Embryonic facial prominence (tissue), 1 donor: ENCODE measurements at regions not wholly inside any gene's neighbourhood (a gene's known extent, or its start where the extent isn't known, plus 50 kb on each side); places are given as distances from the start of the nearest gene placed in this dataset.
"Not testable (repeated sequence)": the region's sequence is repeated elsewhere in the genome, so short reads cannot be mapped to it uniquely, and the experiment has no call there.

Experiments used
- DNase-seq: peaks from one replicate; pipeline ENCODE4 v3.0.0-alpha.2; 2016; ENCODE audit errors: extremely low spot score

DNA sequence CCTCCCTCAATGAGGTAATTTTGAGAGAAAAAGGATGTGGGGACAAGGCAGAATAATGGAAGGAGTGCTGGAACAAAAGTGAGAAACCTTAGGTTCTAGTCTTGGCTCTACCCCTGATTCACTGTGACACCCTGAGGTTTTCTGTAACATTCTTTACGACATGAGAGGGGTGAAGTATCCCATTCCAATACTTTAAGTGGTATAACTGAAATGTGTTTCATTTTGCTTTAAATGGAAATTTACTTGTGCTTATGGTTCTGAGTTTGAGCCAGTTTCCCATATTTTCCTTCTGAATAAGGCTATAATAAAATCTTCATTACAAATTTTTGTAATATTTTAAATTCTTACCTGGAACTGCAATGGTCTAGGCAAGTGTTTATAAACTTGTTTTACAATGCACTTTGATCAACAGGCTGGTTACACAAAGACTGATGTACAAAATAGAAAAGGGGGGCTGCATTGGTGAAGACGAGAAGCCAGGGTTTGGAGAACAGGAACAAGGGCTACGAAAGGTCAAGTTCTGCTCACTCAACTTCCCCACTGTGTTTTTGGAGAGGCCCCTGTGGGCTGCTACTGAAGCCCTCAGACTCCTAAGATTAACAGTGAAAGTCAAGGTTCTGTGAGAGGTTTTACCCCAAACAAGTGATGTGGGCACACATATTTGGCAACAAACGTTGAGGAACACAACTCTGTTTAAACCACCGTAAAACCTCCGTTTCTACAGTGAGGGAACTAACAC, 171.9 kb upstream of the ELL2 start:
- no peak for DNase-seq

DNA sequence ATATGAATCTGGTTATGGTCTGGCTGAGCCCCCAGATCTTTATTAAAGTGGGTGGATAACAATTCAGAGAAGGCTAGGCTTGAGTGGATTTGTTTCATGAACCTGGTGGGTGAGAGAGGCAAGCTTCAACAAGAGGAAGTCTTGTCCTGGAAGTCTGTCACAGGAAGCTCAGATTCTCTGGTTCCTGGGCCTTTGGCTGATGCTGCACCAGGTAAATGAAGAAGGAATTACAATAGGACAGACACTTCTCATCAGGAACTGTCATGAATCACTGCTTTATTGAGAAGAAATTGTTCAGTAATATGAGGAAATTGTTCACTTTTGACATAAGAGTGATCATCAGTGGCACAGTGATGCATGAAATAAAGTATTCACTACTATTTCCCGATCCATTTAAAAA, 167.6 kb upstream of the ELL2 start:
- DNase-seq, result no peak

DNA sequence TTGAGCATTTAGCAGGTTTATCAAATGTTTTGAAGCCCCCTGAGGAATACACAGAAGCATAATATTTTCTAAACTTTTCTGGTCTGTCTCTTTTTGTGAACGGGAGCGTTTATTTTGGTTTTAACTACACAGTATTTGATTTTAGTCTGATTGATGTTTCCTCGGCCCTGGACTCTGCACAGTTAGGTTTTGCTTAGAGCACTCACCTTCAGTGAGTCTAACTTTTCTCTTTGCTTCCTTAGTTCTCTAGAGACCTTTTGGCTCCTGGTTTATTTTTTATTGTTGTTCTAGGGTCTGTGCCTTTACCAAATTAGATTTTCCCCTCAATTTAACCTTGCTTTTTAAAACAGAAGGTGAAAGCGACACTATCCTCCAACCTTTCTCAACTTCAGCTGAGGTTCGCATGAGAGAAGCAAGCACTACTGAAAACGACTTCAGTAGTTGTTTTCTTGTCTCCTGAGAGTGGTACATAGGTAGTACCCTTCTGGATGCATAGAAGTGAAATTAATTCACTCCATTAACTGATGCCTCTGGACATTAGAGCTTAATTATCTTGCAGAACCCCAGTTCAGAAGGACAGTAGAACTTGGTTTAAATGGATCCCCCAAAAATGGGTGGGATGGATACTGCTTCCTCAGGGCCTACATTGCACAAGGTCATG, 166.7 kb upstream of the ELL2 start:
- no peak for DNase-seq

DNA sequence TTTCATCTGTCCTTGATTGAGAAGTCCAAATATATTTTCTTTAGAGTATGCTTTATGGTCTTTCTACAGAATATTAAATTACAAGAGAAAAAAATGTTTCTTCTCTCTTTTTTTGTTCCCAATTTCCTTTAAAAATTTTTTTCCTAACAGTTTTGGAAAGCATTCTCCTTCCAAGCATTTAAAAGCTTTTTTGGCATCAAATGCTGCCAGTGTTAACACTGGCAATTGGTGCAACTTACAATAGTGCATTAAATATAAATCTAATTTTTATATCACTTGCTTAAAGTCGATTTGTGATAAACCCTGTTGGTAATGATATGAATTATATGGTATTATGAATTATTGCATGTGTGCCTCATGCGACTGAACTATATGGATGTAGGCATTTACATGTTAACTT, 165.9 kb upstream of the ELL2 start:
- no peak for DNase-seq

DNA sequence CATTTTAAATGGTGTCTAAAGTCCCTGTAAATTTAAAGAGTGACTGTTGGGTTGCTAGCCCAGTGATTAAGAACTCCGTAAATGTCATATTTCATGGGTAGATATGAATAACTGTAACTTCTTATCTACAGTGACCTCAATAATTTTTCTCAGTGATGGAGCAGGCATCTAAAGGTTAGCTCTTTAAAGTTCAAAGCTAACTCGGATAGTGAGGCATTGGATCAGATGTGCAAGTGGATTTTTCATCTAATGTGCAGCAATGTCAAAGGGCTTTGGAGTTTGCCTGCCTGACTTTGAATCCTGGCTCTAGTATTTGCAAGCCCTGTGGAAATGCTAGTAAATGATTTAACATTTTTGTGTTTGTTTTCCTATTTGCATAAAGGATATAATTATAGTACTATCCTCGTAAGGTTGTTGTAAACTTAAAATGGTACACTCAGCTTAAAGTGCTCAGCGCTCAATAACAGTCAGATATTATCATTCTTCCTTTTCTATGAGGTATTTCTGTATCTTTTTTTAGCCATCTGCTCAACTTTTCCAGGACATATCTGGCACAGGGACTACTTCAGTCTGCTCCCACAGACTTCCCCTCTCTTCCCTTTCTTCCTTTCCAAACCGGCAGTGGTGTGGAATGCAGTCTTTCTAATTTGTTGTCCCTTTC, 163.7 kb upstream of the ELL2 start:
- no peak for DNase-seq

DNA sequence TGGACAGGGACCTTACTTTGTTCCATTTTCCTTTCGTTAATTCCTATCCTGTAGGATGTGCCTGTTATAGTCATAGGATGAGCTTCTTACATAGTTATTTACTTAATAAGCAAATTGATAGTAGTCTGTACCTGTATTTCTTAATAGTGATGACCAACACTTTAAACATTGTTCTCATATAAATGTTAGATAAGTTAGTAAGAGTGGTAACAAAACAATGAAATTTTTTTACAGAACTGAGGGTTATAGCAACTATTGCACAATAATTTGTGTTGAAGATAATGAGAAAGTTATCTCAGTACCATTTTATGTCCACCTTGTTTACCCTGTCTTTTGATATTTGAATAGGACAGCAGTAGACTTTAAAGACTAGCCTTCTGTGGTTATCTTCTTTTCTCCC, 162.9 kb upstream of the ELL2 start:
- DNase-seq, result no peak

DNA sequence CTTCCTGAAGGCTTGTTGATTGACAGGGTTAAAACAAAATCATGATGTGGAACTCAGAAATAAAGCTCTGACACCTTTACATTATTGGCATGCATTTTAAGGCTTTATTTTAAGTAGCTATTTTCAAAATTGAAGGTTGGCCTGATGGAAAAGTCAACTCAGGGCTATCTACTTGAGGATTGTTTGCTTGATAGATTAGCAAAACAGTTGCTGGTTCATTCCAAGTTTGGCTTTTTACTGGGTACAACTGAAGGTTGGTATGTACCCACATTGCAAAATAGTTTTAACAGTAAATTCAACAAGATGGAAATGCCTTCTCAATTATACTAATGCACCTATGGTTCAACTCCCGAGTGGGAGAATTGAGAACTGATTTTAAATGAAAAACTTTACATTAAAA, 161.8 kb upstream of the ELL2 start:
- DNase-seq, result no peak

DNA sequence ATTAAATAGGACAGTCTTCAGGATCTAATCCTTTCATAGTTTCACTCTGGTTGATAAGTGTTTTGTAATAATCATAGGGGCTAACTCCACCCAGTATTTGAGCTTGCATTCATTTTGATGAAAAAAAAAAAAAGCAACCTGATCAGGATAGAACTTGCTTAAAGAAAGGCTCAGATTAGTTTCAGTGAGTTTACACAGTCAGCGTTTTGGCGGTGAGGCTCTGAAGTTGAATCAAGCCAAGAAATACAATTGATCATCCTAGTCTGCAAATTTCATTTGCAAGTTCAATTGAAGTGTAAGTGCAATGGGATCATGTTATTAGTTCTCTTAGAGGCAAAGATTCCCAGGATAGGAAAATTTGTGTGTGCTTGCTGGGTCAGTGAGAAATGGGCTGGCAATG, 159.7 kb upstream of the ELL2 start:
- no peak for DNase-seq

DNA sequence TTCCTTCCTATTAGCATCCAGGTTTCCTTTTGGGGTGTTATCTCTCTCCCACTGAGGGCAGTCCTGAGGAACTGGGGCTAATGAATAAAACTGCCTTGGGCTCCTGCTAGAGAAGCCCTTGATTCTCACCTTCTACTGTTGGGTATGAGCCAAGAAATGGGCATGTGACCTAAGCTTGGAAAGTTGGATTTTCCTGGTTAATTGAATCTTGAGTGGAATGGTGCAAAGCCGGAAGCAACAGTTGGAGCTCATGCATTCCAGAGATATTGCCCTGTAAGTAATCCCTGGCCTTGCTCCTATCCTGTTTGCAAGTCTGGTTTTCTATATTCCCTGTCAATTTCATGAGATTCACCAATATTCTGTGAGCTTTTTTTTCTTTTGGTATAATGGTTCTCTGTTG, 158.5 kb upstream of the ELL2 start:
- no peak for DNase-seq

DNA sequence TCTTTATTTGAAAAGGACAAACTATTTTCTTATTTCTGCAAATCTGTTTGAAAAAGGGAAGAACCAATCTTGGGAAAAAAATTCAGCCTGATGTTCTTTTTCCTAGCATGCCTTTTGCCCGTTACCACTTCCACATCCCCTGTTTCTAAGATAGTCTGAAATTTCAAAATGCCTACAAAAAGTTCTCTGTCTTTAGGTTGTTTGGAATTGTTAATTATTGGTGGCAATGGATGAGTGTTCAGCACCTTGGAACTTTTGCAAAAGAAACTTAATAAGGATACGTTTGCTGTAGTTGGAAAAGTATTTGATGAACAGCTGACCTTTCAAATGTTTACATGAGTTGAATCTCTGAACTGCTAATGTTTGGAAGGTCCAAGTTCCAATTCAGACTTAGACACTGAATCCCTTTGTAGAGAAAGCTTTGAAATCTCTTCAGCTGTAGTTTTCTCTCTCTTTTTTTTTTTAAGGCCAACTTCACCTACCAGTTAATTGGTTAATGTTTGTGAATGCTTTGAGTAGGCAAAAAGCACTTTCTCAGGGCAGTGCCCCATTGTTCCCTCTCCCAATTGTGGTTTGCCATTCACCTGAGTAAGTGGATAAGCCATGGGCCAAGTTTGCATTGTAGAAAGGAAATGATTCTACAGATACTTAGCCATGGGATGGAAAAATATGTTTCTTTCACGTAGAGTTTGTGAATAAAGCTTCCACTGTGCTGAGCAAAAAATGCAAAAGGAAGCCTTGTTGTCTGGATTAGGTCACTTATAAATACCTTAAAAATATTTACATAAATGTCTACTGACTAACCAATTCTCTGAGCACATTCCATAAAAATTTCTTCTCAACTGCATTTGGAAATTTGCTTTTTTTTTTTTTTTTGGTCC, 156.4 kb upstream of the ELL2 start:
- no peak for DNase-seq

DNA sequence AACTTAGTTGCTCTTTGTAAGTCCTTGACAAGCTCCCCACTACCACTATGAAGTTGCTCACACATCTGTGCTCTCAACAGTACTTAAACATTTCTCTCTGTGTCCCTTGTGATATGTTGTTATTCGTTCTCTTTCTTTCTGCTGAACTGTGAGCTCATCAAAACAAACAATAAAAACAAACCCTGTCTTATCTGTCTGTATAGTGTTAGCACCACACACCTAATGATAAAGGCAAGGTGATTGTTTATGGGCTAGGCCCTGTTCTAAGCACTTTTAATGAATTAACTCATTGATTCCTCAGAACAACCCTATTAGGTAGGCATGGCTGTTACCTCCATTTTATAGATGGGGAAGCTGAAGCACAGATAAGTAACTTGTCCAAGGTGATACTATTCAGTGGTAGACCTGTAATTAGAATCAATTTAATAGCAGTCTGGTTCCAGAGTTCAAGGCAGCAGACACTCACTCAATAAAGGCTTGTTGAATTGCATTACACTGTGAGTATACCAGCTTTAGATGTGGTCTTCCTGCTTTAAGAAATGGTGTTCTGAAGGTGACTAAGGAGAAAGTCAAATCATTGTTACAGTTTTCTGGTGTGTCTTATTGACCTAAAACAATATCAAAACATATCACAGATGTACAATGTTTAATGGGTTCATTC, 153.6 kb upstream of the ELL2 start:
- DNase-seq, result no peak

DNA sequence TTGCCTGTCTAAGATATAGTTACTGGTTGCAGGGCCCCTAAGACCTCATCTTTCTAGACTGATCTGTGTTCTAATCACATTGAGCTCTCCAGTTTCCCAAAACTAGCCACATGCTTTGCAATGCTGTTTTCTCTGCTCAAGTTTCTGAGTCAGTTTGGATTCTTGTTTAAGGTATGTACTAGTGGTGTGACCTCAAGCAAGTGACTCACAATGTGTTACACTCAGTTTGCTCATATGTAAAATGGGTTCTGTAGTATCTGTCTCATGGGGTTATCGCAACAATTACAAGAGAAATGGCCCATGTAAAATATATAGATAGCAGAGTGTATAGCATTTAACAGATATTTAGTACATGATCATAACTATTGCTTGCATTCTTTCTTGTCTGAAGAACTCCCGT, 153.1 kb upstream of the ELL2 start:
- DNase-seq, result no peak

DNA sequence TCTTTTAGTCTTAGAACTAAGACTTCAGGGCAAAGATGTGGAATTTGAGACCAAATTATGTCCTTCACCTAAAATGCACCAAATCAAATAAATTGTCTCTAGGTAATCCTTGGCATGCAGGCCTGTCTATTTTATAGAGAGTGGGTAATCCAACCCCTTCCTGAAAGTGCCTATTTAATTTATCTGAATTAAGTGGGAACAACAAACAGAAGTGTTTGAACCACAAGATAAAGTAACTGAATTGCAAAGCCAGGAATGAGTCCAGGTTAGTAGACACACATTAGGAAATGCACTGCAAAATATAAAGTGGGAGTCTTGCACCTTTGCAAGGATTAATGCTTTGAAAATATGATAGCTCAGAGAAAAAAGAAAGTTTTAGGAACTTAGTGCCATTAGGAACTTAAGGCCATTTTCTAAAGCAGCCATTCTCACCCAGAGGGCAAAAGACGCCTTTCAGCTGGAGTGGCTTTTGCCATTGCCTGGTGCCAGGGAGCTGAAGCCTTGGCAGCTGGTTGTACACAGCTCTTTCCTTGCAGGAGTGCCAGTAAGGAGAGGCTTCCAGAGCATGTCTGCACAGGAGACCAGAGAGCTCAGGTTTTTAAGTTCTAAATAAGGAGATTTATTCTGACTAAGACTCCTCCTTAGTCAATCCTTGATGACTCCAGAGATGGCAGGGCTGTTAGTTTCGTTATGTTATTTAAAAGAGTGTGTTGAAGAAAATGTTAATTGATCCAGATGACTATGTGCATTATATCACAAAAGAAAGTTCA, 151.7 kb upstream of the ELL2 start:
- no peak for DNase-seq

DNA sequence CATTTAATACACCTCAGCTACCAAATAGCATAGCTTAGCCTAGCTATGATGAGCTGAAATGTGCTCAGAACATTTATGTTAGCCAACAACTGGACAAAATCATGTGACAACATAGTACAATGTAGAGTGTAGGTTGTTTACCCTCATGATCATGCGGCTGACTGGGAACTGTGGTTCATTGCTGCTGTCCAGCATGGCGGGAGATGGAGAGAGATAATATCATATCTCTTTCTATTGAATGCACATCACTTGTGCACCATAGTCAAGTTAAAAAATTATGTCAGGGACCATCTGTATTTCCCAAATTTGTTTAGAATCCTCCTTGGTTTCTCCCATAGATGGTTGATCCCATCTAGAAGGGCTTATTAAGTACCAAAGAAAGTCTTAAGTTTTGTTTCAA, 151.1 kb upstream of the ELL2 start:
- DNase-seq, result no peak

DNA sequence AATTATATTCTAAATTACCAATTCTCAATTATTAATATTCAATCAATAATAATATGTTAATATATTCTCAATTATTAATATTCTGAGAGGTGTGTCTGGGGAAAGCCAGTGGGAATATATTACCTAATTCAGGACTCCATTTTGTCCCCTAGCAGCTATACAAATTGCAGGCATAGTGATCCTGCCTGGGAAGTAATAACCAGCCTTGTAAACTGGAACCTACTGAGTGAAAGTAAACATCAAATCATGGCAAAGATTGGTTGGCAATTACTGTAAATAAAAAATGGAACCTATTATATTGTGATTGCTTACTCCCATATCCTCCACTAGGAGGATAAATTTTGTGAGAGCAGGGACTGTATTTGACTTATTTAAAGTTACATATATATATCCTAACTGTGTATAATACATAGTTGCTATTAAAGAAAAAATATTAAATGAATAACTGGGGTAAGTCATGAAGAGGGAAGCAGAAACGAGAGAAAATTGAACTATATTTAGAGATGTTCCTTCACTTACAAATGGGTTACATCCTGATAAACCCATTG, 150.5 kb upstream of the ELL2 start:
- no peak for DNase-seq

DNA sequence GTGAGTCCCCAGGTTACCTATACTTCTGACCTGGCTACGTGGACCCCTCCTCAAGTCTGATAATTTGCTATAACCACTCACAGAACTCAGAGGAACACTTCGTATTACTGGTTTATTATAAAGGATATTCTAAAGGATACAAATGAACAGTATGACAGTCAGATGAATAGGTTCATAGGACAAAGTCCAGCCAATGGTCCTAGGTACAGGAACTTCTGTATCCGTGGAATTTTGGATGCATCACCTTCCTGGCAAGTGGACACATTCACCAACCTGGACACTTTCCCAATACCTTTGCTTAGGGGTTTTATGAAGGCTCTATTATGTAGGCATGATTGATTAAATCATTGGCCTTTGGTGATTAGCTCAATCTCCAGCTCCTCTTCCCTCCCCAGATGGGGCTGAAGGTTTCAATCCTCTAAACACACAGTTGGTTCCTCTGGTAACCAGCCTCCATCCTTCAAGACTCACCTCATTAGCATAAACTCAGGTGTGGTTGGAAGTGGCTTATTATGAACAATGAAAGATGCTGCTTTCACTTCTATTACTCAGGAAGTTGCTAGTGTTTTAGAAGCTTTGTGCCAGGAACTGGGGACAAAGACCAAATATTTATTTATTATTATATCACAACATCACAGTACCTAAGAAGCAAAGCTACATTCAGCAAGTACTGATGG, 149.6 kb upstream of the ELL2 start:
- no peak for DNase-seq

DNA sequence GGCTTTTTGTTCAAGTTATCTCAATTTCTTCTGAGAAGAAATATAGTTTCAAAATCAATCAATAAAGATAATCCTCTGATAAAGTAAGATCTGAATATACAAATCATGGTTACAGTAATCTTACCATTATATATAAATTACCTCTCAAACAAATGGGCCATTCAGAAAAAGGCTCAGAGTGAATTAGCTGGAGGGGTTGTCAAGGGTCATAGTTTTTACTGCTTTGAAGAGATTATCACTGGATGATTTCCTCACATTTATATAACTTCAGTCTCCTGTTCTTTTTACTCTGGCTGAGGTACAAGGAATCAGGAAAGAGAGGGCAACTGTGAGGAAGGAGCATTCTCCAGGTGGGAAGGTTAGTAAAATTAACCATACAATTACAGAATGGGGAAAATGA, 148.6 kb upstream of the ELL2 start:
- DNase-seq, result no peak

DNA sequence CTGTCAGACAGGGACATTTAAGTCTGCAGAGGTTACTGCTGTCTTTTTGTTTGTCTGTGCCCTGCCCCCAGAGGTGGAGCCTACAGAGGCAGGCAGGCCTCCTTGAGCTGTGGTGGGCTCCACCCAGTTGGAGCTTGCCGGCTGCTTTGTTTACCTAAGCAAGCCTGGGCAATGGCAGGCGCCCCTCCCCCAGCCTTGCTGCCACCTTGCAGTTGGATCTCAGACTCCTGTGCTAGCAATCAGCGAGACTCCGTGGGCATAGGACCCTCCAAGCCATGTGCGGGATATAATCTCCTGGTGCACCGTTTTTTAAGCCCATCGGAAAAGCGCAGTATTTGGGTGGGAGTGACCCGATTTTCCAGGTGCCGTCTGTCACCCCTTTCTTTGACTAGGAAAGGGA, 147.0 kb upstream of the ELL2 start:
- DNase-seq, result not testable (repeated sequence)

DNA sequence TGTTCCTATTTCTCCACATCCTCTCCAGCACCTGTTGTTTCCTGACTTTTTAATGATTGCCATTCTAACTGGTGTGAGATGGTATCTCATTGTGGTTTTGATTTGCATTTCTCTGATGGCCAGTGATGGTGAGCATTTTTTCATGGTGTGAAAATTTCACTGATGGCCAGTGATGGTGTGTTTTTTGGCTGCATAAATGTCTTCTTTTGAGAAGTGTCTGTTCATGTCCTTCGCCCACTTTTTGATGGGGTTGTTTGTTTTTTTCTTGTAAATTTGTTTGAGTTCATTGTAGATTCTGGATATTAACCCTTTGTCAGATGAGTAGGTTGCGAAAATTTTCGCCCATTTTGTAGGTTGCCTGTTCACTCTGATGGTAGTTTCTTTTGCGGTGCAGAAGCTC, 142.2 kb upstream of the ELL2 start:
- not testable (repeated sequence) for DNase-seq
